Mesendoderm (in vitro differentiated cells): ENCODE measurements at regions not wholly inside any gene's neighbourhood (a gene's known extent, or its start where the extent isn't known, plus 50 kb on each side); places are given as distances from the start of the nearest gene placed in this dataset. TPM values are rescaled to one million over a fixed set of nuclear protein-coding genes. Genes with fewer than 3 reads are reported as not detected.

Experiments used
- small RNA-seq: library from polyadenylated mRNA; stranded (forward); fragments of <200 nt; extraction: miRNeasy Mini kit (QIAGEN cat#:217004); gene quantifications from one replicate; pipeline ENCODE3, GENCODE V24; 2013; ENCODE audit not compliant: insufficient read depth

Small RNA genes lying in the stretch of these regions (small RNA-seq; reads per million reads assigned to genes)
- gene RF00108 (not detected), gene RNY3P9 (not detected), gene RPL17P51 (not detected)
